ENCODE measurements at regions not wholly inside any gene's neighbourhood (a gene's known extent, or its start where the extent isn't known, plus 50 kb on each side); places are given as distances from the start of the nearest gene placed in this dataset.
"Not testable (repeated sequence)": the region's sequence is repeated elsewhere in the genome, so short reads cannot be mapped to it uniquely, and the experiment has no call there.

DNA sequence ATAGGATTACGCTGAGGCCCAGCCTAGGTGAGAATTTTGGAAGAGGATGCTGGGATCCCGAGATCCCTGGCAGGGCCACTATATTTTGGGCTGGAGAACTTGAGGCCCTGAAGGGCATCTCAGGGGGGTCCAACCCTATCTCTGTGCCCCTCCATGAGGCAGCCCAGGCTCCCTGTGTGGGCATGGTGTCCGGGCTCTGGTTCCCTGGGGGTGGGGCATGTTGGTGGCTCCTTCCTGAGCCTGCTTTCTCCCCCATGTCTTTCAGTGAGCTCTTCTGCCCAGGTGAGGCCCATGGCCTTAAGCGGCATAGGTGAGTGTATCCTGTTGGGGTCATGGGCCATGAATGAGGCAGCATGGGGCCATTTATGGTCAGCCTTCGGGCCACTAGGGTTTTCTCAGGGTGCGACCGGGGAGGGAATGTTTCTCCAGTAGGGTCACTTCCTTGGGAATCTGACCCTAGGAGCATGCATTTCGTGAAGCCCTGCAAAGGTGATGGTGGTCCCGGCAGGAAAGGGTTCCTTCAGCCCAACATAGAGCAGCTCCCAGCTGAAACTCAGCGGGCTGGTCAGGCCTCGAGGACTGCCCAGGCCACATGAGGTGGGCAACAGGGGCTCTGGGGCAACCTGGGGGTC lies 191.3 kb downstream of the UBE3A start:
- TF ChIP-seq, protein P1, sequence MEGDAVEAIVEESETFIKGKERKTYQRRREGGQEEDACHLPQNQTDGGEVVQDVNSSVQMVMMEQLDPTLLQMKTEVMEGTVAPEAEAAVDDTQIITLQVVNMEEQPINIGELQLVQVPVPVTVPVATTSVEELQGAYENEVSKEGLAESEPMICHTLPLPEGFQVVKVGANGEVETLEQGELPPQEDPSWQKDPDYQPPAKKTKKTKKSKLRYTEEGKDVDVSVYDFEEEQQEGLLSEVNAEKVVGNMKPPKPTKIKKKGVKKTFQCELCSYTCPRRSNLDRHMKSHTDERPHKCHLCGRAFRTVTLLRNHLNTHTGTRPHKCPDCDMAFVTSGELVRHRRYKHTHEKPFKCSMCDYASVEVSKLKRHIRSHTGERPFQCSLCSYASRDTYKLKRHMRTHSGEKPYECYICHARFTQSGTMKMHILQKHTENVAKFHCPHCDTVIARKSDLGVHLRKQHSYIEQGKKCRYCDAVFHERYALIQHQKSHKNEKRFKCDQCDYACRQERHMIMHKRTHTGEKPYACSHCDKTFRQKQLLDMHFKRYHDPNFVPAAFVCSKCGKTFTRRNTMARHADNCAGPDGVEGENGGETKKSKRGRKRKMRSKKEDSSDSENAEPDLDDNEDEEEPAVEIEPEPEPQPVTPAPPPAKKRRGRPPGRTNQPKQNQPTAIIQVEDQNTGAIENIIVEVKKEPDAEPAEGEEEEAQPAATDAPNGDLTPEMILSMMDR (IDR thresholded peaks at IDR 0.05), result no peak
- 0 out of 2 replicates have a peak, but pooled peaks cover under 1% of the 10 kb centered on the region for H3K27me3 Mint-ChIP-seq (ENCODE audit: insufficient read depth)
- H3K36me3 Mint-ChIP-seq (ENCODE audit: low read depth), result no peaks in the 10 kb centered on the region; the same call in 1 of the 2 replicates
- H3K4me1 Mint-ChIP-seq (ENCODE audit: low read depth), result no peaks in the 10 kb centered on the region
- H3K4me3 Mint-ChIP-seq, result no peak overlapping the region
- no peak for DNase-seq
- H3K27ac Mint-ChIP-seq, result no peak overlapping the region
- peaks cover 46% of the 10 kb centered on the region for H3K9me3 Mint-ChIP-seq

DNA sequence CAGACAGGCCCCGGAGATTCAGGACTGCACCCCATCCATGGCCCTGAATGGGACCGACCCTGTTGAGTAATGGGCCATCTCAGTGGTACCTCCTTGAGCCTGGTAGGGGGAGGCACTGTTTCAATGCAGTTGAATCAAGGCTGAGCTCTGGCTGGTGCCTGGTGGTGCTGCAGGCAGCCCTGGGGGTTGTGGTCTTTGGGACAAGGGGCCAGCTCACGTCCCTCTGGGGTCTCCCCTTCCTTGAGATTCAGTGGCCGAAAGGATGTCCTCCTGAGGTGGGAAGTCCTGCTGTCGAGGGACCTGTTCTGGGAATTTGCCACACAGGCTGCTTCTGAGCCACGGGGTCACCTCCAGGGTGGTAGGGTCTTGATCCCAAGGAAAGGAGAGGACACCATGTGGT lies 190.7 kb downstream of the UBE3A start:
- H3K4me3 Mint-ChIP-seq; H3K27ac Mint-ChIP-seq; H3K36me3 Mint-ChIP-seq (ENCODE audit: low read depth); H3K27me3 Mint-ChIP-seq (ENCODE audit: insufficient read depth); DNase-seq; H3K4me1 Mint-ChIP-seq (ENCODE audit: low read depth): not testable (repeated sequence)
- peaks cover 49% of the 10 kb centered on the region for H3K9me3 Mint-ChIP-seq

- DNase-seq, result no peak
- TF ChIP-seq, protein P1 (IDR thresholded peaks at IDR 0.05), result no peak
- Mint-ChIP-seq H3K9me3 (peaks cover 44% of the 10 kb centered on the region), H3K36me3 (ENCODE audit: low read depth) (no peaks in the 10 kb centered on the region; the same call in 1 of the 2 replicates), H3K27ac (no peak overlapping the region), H3K4me1 (ENCODE audit: low read depth) (no peaks in the 10 kb centered on the region), H3K27me3 (ENCODE audit: insufficient read depth) (0 out of 2 replicates have a peak, but pooled peaks cover 3% of the 10 kb centered on the region), H3K4me3 (no peak overlapping the region)
Observed at GRCh38 chr15:25248583-25249235, 190.1 kb downstream of the UBE3A start.

- Mint-ChIP-seq H3K9me3 (peaks cover 51% of the 10 kb centered on the region), H3K4me3 (no peak overlapping the region), H3K36me3 (ENCODE audit: low read depth) (no peaks in the 10 kb centered on the region; the same call in 1 of the 2 replicates), H3K27ac (no peak overlapping the region), H3K27me3 (ENCODE audit: insufficient read depth) (0 out of 2 replicates have a peak, but pooled peaks cover 3% of the 10 kb centered on the region), H3K4me1 (ENCODE audit: low read depth) (no peaks in the 10 kb centered on the region)
- no peak for DNase-seq
- TF ChIP-seq, protein P1 (IDR thresholded peaks at IDR 0.05), result no peak
Observed at GRCh38 chr15:25249236-25250010, 189.4 kb downstream of the UBE3A start.

DNA sequence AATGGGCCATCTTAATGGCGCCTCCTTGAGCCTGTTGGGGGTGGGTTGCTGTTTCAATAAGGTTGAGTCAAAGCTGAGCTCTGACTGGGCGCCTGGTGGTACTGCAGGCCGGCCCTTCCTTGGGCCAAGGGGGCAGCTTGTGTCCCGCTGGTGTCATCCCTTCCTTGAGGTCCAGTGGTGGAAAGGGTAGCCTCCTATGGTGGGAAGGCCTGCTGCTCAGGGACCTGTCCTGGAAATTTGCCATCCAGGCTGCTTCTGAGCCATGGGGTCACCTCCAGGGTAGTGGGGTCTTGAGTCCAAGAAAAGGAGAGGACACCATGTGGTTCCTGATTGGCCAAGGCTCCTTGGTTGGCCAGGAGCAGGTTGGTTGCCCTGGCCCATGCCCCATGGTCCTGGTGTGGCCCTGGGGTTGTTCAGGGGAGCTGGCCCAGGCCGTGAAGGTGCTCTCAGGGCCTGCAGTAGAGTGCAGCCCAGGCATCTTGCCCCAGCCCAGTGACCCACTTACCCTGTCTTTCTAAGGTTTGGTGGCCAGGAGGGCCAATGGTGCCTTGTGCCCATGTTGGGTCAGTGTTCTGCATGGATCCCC lies 188.7 kb downstream of the UBE3A start:
- Mint-ChIP-seq H3K27ac (no peak overlapping the region), H3K9me3 (peaks cover 52% of the 10 kb centered on the region), H3K4me1 (ENCODE audit: low read depth) (no peaks in the 10 kb centered on the region), H3K36me3 (ENCODE audit: low read depth) (no peaks in the 10 kb centered on the region; the same call in 1 of the 2 replicates), H3K27me3 (ENCODE audit: insufficient read depth) (0 out of 2 replicates have a peak, but pooled peaks cover 3% of the 10 kb centered on the region), H3K4me3 (no peak overlapping the region)
- TF ChIP-seq, protein P1 (IDR thresholded peaks at IDR 0.05), result no peak
- DNase-seq, result no peak
